Subcutaneous abdominal adipose tissue (tissue), 5 donors: ENCODE measurements at regions not wholly inside any gene's neighbourhood (a gene's known extent, or its start where the extent isn't known, plus 50 kb on each side); places are given as distances from the start of the nearest gene placed in this dataset.

Experiments
- H3K27ac ChIP-seq: one replicate; pipeline ENCODE4 v1.7.0; 2013; ENCODE audit warnings: low read depth, mild to moderate bottlenecking, inconsistent platforms, low read length, moderate library complexity
- H3K27me3 ChIP-seq, 5 donors: one replicate each; pipeline ENCODE4 v1.7.0; 2013; ENCODE audit warnings: low read length in 5 of 5, inconsistent platforms in 1 of 5; ENCODE audit not compliant: control insufficient read depth in 5 of 5, insufficient read depth in 4 of 5
- H3K36me3 ChIP-seq, 5 donors: one replicate each; pipeline ENCODE4 v1.7.0; 2013; ENCODE audit warnings: low read length in 5 of 5; ENCODE audit not compliant: control insufficient read depth in 5 of 5, insufficient read depth in 5 of 5
- H3K4me1 ChIP-seq, 5 donors: one replicate each; pipeline ENCODE4 v1.7.0; 2013; ENCODE audit warnings: low read length in 5 of 5, mild to moderate bottlenecking in 3 of 5, moderate library complexity in 1 of 5; ENCODE audit not compliant: control insufficient read depth in 5 of 5, insufficient read depth in 5 of 5
- H3K4me3 ChIP-seq, 5 donors: one replicate each; pipeline ENCODE4 v1.7.0; 2013; ENCODE audit warnings: low read length in 5 of 5, low read depth in 1 of 5
- H3K9ac ChIP-seq, 5 donors: one replicate each; pipeline ENCODE4 v1.7.0; 2013; ENCODE audit warnings: low read length in 5 of 5, mild to moderate bottlenecking in 4 of 5, moderate library complexity in 3 of 5
- H3K9me3 ChIP-seq, 5 donors: one replicate each; pipeline ENCODE4 v1.7.0; 2013; ENCODE audit warnings: low read length in 5 of 5; ENCODE audit not compliant: control insufficient read depth in 5 of 5
- donor health status: healthy.
- donor health status: healthy.
- donor health status: healthy.
- donor health status: healthy.
- donor health status: healthy.

DNA sequence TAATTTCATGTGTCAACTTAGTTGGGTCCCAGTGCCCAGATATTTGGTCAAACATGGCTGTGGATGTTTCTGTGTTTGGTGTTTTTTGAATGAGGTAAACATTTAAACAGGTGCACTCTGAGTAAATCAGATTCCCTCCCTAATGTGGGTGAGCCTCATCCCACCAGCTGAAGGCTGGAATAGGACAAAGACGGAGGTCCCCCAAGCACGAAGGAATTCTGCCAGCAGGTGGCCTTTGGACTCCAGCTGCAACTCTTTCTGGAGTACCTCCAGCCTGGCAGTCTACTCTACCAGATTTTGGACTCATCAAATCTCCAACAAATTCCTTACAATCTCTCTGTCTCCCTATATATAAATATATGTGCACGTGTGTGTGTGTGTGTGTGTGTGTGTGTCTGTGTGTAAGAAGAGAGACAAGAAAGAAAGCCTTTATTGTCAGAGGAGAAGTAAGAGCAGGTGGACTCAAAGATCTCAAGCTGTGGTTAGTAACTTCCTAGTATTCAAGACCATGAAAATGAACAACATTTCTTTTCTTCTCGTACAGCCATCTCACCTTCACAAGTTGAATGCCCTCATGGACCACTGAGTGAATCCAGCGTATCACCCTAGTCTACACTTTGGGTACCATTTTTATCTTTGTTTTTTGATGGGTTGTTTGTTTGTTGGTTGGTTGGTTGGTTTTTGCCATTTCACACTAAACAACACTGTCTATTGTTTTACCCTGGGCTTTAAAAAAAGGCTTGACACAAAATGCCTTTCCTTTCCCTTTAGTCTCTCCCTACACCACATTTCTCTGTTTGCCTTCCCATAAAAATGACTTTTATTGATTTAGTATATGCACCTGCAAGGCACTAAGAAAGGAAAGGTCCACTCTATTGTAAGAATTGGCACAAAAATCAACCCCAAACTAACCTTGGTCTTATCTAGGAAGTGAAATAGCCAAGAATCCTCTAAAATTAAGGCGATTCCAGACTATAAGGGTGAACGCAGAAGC, 118.7 kb downstream of the TENT4A start:
- H3K9me3 ChIP-seq, result peaks cover 0 to 6% (median 0%) of the 10 kb centered on the region in 5 donors
- no peak overlapping the region for H3K27ac ChIP-seq
- no peak overlapping the region for H3K4me3 ChIP-seq
- no peaks in the 10 kb centered on the region for H3K27me3 ChIP-seq
- no peak overlapping the region for H3K9ac ChIP-seq
- peaks cover 0 to 18% (median 5%) of the 10 kb centered on the region in 5 donors for H3K4me1 ChIP-seq
- H3K36me3 ChIP-seq, result no peaks in the 10 kb centered on the region

DNA sequence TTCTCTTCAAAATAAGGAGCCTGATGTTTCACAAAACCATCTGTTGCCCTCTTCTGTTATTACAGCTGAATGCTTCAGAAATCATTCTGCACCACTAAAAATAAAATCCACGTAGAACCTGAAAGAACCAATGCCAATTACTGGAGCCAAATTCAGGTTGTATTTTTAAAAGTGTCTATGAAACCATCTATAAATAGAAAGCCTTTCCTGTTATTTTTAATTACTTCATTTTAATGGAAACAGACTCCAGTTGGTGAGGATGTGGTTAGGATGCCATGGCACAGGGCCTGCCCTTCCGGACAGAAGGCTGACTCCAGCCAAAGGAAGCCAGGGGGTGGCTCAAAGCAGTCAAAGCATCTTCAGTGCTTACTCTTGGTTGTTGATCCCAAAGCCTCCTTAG, 119.8 kb downstream of the TENT4A start:
- no peaks in the 10 kb centered on the region for H3K36me3 ChIP-seq
- no peak overlapping the region for H3K27ac ChIP-seq
- H3K4me3 ChIP-seq, result no peak overlapping the region
- peaks cover 0 to 18% (median 10%) of the 10 kb centered on the region in 5 donors for H3K4me1 ChIP-seq
- no peaks in the 10 kb centered on the region for H3K27me3 ChIP-seq
- H3K9ac ChIP-seq, result no peak overlapping the region
- peaks cover 0 to 13% (median 0%) of the 10 kb centered on the region in 5 donors for H3K9me3 ChIP-seq

DNA sequence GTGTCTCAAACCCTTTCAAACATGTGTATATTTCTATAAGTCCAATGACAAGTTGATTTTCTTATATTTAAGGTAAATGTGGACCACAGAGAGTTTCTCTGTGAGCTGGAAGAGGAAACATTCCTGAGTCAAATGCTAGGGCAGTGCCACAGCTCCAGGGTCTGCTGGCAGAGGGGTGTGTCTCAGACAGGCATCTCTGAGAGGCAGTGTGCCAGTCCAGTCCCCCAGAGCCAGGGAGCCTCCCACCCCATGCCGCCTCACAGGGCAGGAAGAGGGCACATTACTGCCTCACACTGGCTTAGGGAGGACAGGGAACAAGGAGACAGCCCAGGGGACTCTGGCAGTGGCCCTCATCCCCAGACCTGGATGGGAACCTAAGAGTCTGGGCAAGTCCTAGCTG, 120.2 kb downstream of the TENT4A start:
- Histone ChIP-seq H3K36me3 (no peaks in the 10 kb centered on the region), H3K4me3 (no peak overlapping the region), H3K9me3 (peaks cover 0 to 13% (median 0%) of the 10 kb centered on the region in 5 donors), H3K27ac (no peak overlapping the region), H3K27me3 (no peaks in the 10 kb centered on the region), H3K9ac (no peak overlapping the region), H3K4me1 (peaks cover 0 to 18% (median 10%) of the 10 kb centered on the region in 5 donors)

DNA sequence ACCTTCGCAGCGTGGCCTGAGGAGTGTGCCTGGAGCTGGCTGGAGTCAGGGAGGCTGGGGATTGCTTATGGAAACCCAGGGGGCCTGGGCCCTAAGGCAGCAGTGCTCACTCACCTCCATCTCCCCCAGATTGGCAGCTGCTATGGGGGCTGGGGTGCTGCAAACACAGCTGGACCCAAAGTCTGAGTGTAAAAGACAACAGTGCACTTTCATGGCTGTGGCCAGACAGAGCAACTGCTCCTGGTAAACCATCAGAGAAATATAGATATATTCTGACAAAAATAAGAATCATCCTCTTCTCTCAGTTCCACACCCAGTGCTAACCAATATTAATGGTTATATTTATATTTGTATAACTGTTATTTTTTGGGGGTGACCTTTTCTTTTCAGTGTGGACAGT, 123.9 kb downstream of the TENT4A start:
- H3K9ac ChIP-seq, result peak overlapping the region in 1 of 5 donors; percentile 36

DNA sequence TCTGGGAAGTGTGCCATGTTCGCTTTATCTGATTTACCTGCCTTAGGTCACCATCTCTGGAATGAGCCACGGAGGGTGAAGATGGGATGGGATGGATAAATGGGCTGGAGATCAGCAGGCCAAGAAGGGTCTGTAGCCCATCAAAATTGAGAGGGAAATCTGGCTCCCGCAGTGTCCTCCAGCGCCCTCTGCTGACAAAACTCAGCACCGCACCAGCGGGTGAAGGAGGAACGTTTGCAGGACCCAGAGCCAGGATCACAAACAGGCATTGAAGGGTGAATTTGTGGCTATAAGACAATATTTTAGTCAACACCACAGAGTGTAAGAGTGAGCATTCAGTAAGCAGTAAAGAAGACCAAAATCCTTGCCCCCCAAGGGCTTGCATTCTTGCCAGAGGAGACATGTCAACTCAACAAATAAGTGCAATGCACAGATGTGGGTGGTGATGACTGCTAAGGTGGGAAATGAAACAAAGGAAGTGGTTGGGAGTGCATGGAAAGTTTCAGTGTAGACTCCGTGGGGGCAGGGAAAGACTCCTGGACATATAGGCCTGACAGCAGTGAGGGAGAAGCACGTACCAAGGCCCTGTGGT, 124.4 kb downstream of the TENT4A start:
- Histone ChIP-seq H3K4me3 (no peak overlapping the region), H3K27ac (no peak overlapping the region), H3K27me3 (no peaks in the 10 kb centered on the region), H3K9ac (no peak overlapping the region), H3K36me3 (no peaks in the 10 kb centered on the region), H3K4me1 (peaks cover 0 to 11% (median 7%) of the 10 kb centered on the region in 5 donors), H3K9me3 (peaks cover 0 to 8% (median 0%) of the 10 kb centered on the region in 5 donors)

More for the DNA sequence above, 123.9 kb downstream of the TENT4A start:
- no peak overlapping the region for H3K27ac ChIP-seq
- no peak overlapping the region for H3K4me3 ChIP-seq
- H3K27me3 ChIP-seq, result no peaks in the 10 kb centered on the region
- H3K4me1 ChIP-seq, result peaks cover 0 to 16% (median 10%) of the 10 kb centered on the region in 5 donors
- H3K9me3 ChIP-seq, result peaks cover 0 to 8% (median 0%) of the 10 kb centered on the region in 5 donors
- no peaks in the 10 kb centered on the region for H3K36me3 ChIP-seq

DNA sequence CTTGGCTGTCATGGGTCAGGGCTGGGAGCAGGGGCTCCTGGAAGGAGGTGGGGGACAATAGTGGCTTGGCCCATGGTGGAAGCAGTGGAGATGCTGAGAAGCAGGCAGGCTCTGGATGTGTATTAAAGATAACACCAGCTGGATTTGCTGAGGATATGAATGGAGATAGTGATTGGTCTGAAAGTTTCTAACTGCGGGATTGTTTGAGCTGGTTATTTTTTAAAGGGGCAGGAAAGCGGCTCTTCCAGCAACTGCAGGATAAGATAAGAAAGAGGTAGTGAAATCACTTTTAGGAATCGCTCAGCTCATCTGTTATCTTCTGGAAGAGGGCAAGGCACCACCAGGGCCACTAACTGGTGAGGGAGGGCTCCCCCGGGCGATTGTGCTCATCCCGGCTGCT, 125.5 kb downstream of the TENT4A start:
- Histone ChIP-seq H3K9ac (no peak overlapping the region), H3K27ac (no peak overlapping the region), H3K9me3 (peaks cover 0 to 10% (median 0%) of the 10 kb centered on the region in 5 donors), H3K27me3 (peaks cover 0 to 3% (median 0%) of the 10 kb centered on the region in 5 donors), H3K4me1 (peaks cover 0 to 10% (median 3%) of the 10 kb centered on the region in 5 donors), H3K36me3 (no peaks in the 10 kb centered on the region), H3K4me3 (no peak overlapping the region)

DNA sequence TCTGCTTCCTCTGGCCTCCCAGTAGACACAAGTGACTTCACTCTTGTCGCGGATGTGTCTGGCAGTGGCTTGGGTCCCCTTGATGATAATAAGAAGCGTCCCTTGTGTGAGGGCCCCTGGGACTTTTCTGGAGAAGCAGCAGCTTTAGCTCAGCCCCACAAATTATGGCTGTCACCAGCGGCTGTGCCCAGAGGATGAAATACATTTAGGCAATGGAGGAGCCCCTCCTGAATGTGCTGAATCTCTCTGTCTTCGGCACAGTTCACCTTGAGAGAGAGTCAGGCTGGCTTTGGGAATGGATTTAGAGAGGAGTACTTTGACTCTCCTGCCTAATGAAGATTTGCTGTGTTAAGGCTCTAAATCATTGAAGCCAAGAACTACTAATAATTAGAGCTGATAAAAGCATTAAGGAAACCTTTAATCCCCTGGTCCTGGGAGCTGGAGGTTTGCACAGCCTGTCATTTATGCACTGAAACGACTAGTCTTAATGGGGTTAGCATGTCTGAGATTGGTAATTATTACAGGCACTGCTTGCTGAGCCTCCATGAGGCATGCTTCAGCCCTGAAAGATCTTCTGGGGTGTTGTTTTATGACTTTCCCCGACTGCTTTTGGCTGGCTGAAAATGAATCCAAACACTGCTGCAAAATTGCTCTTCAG, 127.0 kb downstream of the TENT4A start:
- no peak overlapping the region for H3K9ac ChIP-seq
- no peak overlapping the region for H3K27ac ChIP-seq
- peaks cover 0 to 10% (median 3%) of the 10 kb centered on the region in 5 donors for H3K4me1 ChIP-seq
- peaks cover 0 to 10% (median 0%) of the 10 kb centered on the region in 5 donors for H3K9me3 ChIP-seq
- H3K36me3 ChIP-seq, result no peaks in the 10 kb centered on the region
- H3K4me3 ChIP-seq, result no peak overlapping the region
- H3K27me3 ChIP-seq, result peaks cover 0 to 3% (median 0%) of the 10 kb centered on the region in 5 donors

DNA sequence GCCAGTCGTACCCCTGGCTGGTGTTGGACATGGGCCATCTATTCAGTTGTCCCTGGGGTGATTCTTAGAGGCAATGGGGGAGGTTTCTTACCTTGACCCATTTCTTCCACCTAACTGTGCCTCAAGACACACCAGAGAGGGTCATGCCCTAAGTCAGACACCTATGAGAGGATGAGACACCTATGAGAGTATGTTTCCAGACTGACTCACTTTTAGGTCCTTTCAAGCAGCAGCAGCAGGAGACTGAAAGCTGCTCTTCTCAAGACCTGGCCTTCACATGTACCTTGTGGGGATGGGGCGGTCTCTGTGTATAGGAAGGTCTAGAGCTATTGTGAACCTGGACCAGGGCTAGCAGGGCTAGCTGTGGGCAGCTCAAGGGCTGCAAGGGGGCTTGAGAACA, 130.1 kb downstream of the TENT4A start:
- peaks cover 0 to 3% (median 0%) of the 10 kb centered on the region in 5 donors for H3K9me3 ChIP-seq
- H3K27me3 ChIP-seq, result peaks cover 0 to 3% (median 0%) of the 10 kb centered on the region in 5 donors
- no peak overlapping the region for H3K27ac ChIP-seq
- no peak overlapping the region for H3K4me3 ChIP-seq
- H3K4me1 ChIP-seq, result no peaks in the 10 kb centered on the region
- H3K9ac ChIP-seq, result no peak overlapping the region
- H3K36me3 ChIP-seq, result no peaks in the 10 kb centered on the region

DNA sequence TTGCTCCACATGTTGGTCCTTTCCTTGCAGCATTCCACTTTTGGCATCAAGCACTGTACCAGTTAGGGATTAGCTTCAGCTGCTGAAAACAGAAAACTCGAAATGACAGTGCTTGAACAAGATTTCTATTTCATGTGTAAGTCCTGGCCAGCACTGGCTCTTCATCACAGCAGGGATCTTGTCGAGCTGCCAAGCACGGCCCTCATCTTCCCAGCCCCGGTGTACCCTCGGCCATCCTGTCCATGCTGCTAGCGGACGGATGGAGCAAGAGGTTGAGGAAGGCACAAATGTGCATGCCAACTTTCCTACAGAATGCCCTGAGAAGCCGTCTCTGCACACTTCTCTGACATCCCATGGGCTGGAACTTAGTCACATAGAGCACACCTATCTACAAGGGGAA, 130.6 kb downstream of the TENT4A start:
- Histone ChIP-seq H3K27ac (no peak overlapping the region), H3K4me3 (no peak overlapping the region), H3K4me1 (no peaks in the 10 kb centered on the region), H3K9me3 (peaks cover 0 to 3% (median 0%) of the 10 kb centered on the region in 5 donors), H3K27me3 (peaks cover 0 to 3% (median 0%) of the 10 kb centered on the region in 5 donors), H3K36me3 (no peaks in the 10 kb centered on the region), H3K9ac (no peak overlapping the region)
